CD4-positive, alpha-beta T cell treated with Interleukin-21 for 1 hour (primary cell): ENCODE measurements at regions not wholly inside any gene's neighbourhood (a gene's known extent, or its start where the extent isn't known, plus 50 kb on each side); places are given as distances from the start of the nearest gene placed in this dataset.
"Not testable (repeated sequence)": the region's sequence is repeated elsewhere in the genome, so short reads cannot be mapped to it uniquely, and the experiment has no call there.

Source experiments
- DNase-seq: peaks from one replicate; pipeline ENCODE4 v3.0.0-alpha.2; 2020

DNA sequence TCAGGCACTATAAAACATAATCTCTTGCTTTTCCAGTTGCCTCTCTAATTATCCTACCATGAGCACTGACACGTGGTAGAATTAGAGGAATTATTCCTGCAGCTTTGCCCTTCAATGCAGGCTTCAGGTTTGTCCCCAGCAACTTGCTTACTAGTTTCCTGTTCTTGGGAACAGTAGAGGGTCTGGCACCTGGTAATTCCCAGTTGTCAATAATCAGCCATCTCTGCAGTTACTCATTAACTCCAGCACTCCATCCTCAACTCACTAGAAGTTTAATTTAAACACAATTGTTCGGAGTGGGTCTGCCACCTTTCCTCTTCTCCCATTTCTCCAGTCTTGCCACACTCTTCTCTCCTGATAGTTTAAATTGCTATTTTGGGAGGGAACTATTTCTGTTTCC lies 324.3 kb upstream of the KIAA1217 start:
- DNase-seq = no peak

- no peak for DNase-seq
Observed at GRCh38 chr10:23885853-23886252, 323.1 kb upstream of the KIAA1217 start.

DNA sequence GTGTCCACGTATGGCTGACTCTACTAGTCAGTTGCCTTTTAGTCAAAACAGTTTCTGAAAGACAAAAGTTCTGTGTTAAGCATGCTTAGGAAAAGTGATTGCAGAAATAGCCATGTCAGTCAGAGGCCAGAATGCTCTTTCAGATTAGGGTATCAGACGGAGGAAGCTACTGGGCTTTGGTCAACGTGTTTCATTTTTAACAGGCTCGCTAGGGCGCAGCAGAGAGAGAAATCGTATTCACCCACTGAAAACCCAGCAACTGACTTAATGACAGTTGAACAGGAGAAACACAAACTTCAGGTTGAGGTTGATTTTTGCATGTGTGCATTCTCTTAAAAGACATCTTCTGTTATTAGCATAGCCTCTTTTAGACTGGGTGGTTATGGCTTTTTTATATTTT lies 322.6 kb upstream of the KIAA1217 start:
- no peak for DNase-seq

- DNase-seq = no peak
Observed at GRCh38 chr10:23891301-23891700, 317.6 kb upstream of the KIAA1217 start.

- no peak for DNase-seq
Observed at GRCh38 chr10:23892296-23892695, 316.6 kb upstream of the KIAA1217 start.

GRCh38 chr10:23897267-23897666 lies 311.7 kb upstream of the KIAA1217 start:
- no peak for DNase-seq

GRCh38 chr10:23897861-23898260 lies 311.1 kb upstream of the KIAA1217 start:
- no peak for DNase-seq

DNA sequence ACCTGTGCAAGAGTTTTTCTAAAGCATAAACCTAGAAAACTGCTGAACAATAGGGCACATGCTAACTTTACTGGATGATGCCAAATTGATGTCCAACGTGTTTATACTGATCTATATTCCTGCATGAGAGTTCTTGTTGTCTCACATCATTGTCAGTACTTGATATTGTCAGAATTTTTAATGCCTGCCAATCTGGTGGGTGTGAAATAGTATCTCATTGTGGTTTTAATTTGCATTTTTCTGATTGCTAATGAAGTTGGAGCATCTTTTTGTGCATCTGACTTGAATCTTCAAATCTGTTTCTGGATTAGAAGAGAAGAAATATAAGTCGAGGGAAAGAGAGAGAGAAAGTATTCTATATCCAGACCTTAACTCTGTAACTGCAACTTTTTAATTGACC lies 309.8 kb upstream of the KIAA1217 start:
- DNase-seq = no peak

GRCh38 chr10:23910291-23910690 lies 298.6 kb upstream of the KIAA1217 start:
- no peak for DNase-seq

DNA sequence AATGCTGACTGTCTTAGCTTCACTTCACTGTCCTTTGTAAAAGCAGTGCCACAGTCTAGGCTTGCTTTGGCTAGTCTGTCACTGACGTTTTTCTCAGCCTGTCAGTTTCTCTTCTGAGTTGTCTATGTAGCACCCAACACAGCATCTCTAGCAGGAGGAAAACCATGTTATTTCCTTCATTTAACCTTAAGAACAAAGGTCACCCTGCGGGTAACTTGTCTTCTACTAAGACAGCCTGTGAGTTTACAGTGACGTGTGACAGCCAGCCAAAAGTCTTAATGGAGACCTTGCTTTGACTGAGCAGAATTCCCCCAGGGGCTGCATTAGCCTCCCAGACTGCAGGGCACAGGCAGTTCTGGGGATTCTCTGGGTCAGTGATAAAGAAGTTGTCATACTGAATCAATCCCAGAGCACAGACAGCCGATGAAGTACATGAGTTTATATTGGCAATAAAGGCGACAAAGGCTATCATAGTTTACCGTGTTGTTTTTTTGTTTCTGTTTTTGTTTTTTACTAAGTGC lies 296.0 kb upstream of the KIAA1217 start:
- no peak for DNase-seq

GRCh38 chr10:23914641-23915040 lies 294.3 kb upstream of the KIAA1217 start:
- no peak for DNase-seq

- no peak for DNase-seq
Observed at GRCh38 chr10:23917251-23917840, 291.6 kb upstream of the KIAA1217 start.

- no peak for DNase-seq
Observed at GRCh38 chr10:23918090-23918723, 290.7 kb upstream of the KIAA1217 start.

DNA sequence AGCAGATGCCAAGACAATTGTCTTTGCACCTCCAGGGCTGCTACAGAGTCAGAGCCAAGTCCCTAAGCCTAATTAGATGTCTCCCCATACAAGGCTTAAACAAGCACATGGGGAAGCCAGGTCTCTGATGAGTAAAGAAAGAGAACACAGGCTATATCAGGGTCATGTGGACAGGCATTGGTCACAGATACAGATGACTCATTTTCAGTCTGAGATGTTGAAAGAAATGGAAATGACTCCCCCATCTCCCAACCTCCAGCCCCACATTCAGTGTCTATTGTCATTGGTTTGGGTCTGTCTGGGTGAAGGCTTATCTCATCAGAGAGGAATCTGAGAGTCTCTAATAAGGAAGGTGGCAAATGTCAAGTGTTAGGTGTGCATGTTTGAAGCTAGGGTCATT lies 290.1 kb upstream of the KIAA1217 start:
- no peak for DNase-seq

DNA sequence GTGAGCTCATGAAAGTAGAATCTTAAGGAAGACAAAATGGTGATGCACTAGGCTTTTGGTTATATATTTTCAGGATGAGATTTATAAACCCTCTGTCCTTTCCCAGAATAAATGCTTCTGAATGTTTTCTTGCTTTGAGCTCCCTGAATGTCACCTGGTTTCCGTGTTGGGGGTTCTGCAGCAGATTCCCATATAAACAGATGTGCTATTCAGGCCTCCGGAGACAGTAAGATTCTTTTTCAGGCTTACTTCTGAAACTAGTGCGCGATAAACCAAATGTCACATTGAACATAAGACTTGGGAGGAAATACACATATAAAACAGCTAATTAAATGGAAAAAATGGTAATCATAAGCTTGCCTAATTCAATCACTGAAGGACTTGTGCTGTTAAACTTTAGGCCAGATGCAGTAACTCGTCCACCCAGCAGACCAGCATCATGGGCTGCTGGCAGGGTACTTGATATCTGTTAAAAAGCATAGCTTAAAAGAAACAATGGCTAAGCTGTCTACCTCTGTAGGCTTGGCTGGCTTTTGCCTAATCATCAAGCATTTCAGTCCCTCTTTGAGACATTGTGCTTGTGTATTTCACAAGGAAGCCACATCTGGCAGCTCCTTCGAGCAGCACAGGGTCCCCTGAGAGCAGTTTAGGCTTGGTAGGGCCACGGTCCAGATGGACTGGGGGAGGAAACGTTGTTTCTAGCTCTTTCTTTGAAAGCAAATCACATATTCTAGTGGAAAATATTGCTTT lies 281.2 kb upstream of the KIAA1217 start:
- no peak for DNase-seq

DNA sequence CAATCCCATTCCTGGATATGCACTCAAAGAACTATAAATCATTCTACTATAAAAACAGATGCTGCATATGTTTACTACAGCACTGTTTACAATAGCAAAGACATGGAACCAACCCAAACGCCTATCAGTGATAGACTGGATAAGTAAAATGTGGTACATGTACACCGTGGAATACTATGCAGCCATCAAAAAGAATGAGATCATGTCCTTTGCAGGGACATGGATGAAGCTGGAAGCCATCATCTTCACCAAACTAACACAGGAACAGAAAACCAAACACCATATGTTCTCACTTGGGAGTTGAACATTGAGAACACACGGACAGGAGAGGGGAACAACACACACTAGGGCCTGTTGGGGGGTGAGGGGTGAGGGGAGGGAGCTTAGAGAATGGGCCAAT lies 274.9 kb upstream of the KIAA1217 start:
- DNase-seq = not testable (repeated sequence)

DNA sequence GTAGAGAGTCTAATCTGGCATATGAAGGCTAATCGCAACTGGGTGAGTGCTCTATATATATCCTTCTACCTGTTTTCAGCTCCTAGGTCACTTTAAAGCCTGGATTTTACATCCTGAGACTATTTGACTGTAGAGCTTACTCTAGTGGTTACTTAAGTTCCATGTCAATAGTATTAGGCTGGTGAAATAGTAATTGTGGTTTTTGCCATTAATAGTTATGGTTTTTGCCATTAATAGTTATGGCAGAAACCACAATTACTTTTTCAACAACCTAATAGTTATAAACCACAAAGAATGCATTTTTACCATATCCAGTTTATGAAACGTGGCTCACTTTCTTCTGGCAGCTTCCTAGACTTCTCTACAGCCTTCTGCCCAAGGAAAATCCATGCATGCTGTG lies 263.1 kb upstream of the KIAA1217 start:
- DNase-seq = no peak

DNA sequence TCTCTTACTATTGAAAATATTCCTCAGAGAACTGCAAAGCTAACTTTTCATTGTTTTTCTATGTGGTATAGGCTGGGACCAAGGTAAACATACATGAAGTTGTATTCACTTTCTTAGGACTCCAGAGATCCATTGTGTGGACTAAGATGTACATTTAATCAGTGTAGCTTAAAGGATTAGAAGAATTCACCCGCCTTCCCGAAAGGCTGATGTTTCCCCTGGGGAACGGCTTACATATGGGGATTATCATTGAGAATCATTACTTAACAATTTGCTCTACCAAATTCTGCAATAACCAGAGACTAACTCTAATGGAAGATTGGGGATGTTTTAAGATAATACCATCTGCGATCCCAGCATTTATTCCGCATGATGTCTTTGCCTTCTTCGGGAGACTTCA lies 257.1 kb upstream of the KIAA1217 start:
- DNase-seq = no peak

DNA sequence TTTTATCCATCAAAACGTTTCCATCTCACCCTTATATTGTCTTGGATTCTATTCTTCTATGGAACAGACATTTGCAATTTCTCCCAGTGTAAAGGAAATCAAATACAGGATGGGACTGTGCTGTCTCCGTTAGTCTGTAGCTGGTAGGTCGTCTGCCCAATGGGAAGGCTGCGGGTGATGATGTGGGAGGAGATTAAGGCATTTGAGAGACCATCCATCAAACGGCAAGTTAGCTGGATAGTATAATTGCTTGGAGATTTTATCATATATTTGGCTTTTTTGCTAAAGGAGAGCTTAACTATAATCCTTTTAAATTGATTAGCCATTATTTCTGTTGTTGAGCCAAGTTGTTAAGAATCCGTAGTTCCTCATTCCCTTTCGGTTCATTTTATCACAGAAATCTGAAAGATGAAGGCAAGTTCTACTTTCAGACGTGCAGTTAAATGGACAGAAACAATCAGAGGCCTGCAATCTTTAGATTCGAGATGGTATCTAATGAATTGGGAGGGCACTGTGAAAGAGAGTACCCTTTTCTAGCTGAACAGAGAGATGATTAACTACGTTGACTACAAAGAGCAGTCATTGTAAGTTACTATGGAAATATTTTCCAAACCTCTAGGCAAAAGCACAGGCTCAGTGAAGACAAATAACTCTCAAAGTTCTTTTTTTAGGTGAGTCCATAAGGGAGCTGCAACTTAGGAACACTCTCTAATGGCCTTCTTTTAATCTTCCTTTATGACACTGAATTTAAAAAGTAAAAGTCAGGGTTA lies 253.3 kb upstream of the KIAA1217 start:
- no peak for DNase-seq

- DNase-seq = no peak
Observed at GRCh38 chr10:23965123-23965522, 243.8 kb upstream of the KIAA1217 start.

DNA sequence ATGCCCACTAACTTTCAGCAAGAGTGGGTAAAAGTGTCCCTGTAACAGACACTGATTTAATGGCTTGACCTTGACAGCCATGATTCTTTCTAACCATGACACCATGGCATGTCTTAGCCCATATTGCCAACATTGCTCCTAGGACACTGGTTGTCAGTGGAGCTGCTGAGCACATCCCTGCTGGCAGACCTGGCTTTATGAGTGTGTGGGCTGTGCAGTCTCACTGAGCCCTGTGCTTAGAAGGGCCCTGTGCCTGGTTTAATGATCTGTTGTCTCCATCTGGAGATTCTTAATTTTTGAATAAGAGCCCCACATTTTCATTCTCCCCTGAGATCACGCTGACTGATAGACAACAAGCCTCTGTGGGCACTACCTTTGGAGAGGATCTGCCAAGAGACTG lies 243.1 kb upstream of the KIAA1217 start:
- DNase-seq = no peak

GRCh38 chr10:23966504-23967051 lies 242.4 kb upstream of the KIAA1217 start:
- DNase-seq = no peak

- DNase-seq = no peak
Observed at GRCh38 chr10:23968301-23968700, 240.6 kb upstream of the KIAA1217 start.
